HepG2 (cell line): ENCODE measurements at regions not wholly inside any gene's neighbourhood (a gene's known extent, or its start where the extent isn't known, plus 50 kb on each side); places are given as distances from the start of the nearest gene placed in this dataset.

Source experiments
- ATAC-seq: fragments of 200-7000 bp; cut with Tn5 transposase; 3 replicates; pipeline ENCODE4 v1.9.1; 2020; ENCODE audit warnings: mild to moderate bottlenecking, moderate library complexity
- BruUV-seq: library from RNA; stranded (reverse); fragments of 400-500 nt; replicated peaks from 2 replicates; lab custom pipeline; 2021; lab: Mats Ljungman, UMichigan
- CTCF ChIA-PET: fragments of 300-600 bp; formaldehyde crosslinking; extraction: SDS; loops from one replicate; lab custom pipeline; 2021; ENCODE audit warnings: low total read pairs, inconsistent platforms, low intra/inter-chr PET ratio; lab: Yijun Ruan, JAX
- POLR2A ChIA-PET: fragments of 350-600 bp; sonication (Branson Sonifier 250); formaldehyde crosslinking; loops from one replicate; lab custom pipeline; 2020; ENCODE audit warnings: antibody characterized with exemption, inconsistent platforms; lab: Yijun Ruan, JAX
- DNase-seq: peaks from one replicate; pipeline ENCODE4 v3.0.0-alpha.2; 2015; ENCODE audit warnings: low spot score
- FAIRE-seq: peaks from 3 replicates; lab custom pipeline; 2011; peaks lifted over from hg19 to GRCh38; lab: Jason Lieb, UNC
- H2AFZ ChIP-seq: one replicate; pipeline ENCODE4 v1.6.1; 2011; ENCODE audit warnings: low read length, inconsistent platforms
- H3K27ac ChIP-seq: fragments of 300-600 bp; 3 replicates; pipeline ENCODE4 v1.8.0; 2011; ENCODE audit warnings: mixed run types, mild to moderate bottlenecking, mixed read lengths, low read length, inconsistent platforms; ENCODE audit not compliant: insufficient read depth; ENCODE audit errors: extremely low read length
- H3K27me3 ChIP-seq, 2 experiments: fragments of 200-600 bp in 1 of 2; 2 replicates in 1 of 2; 3 replicates in 1 of 2; pipeline versions ENCODE4 v1.6.0 to v1.8.0; 2011; ENCODE audit warnings: low read length in 2 of 2, mild to moderate bottlenecking in 2 of 2, moderate library complexity in 2 of 2, inconsistent platforms in 1 of 2; ENCODE audit not compliant: insufficient read depth in 2 of 2, control insufficient read depth in 1 of 2
- H3K36me3 ChIP-seq, 2 experiments: fragments of 200-600 bp in 1 of 2; replicated peaks in 1 of 2; 2 replicates in 1 of 2; 3 replicates in 1 of 2; pipeline versions ENCODE4 v1.5.1 to v1.8.0; 2011; ENCODE audit warnings: low read length in 2 of 2, inconsistent platforms in 1 of 2; ENCODE audit not compliant: insufficient read depth in 2 of 2, control insufficient read depth in 1 of 2
- H3K4me1 ChIP-seq: 2 replicates; pipeline ENCODE4 v1.5.1; 2012; ENCODE audit warnings: low read length, inconsistent platforms; ENCODE audit not compliant: insufficient read depth
- H3K4me2 ChIP-seq: 2 replicates; pipeline ENCODE4 v1.6.0; 2011; ENCODE audit warnings: low read depth, low read length, inconsistent platforms
- H3K4me3 ChIP-seq, 3 experiments: fragments of 200-600 bp in 1 of 3; sonication (generic), shearing (Covaris generic) in 1 of 3; replicated peaks in 1 of 3; 2 replicates each; pipeline ENCODE4 v1.5.1; 2011 to 2016; ENCODE audit warnings: low read length in 3 of 3, inconsistent platforms in 2 of 3, low read depth in 2 of 3, mild to moderate bottlenecking in 2 of 3, control low read depth in 1 of 3, mixed read lengths in 1 of 3; ENCODE audit not compliant: insufficient read depth in 1 of 3
- H3K79me2 ChIP-seq: one replicate; pipeline ENCODE4 v1.6.1; 2011; ENCODE audit warnings: low read length, inconsistent platforms; ENCODE audit not compliant: insufficient read depth
- H3K9ac ChIP-seq: 2 replicates; pipeline ENCODE4 v1.6.0; 2011; ENCODE audit warnings: mild to moderate bottlenecking, low read depth, low read length, inconsistent platforms; ENCODE audit not compliant: insufficient read depth
- H3K9me3 ChIP-seq: 2 replicates; pipeline ENCODE4 v1.5.1; 2012; ENCODE audit warnings: mild to moderate bottlenecking, low read length
- H4K20me1 ChIP-seq: 2 replicates; pipeline ENCODE4 v1.6.0; 2011; ENCODE audit warnings: inconsistent platforms, mild to moderate bottlenecking, low read length, moderate library complexity; ENCODE audit not compliant: insufficient read depth
- CREB1 ChIP-seq, 2 experiments: fragments of 450-650 bp in 1 of 2; IDR thresholded peaks; 2 replicates each; pipeline ENCODE4 v1.6.1; 2016 to 2017; ENCODE audit warnings: control low read depth in 1 of 2, mild to moderate bottlenecking in 1 of 2, missing compliant biosample characterization in 1 of 2, missing genetic modification characterization in 1 of 2
- EP300 ChIP-seq, 3 experiments: sonication (generic) in 1 of 3; formaldehyde crosslinking in 1 of 3; IDR thresholded peaks; 2 replicates each; pipeline versions ENCODE4 v1.5.1 to v1.6.1; 2011 to 2020; ENCODE audit warnings: low read depth in 2 of 3, low read length in 2 of 3, borderline replicate concordance in 1 of 3, improper control_type of control experiment in 1 of 3, mild to moderate bottlenecking in 1 of 3, missing genetic modification reagents in 1 of 3, moderate library complexity in 1 of 3
- GPN1 ChIP-seq: sonication (generic); formaldehyde crosslinking; IDR thresholded peaks from 2 replicates; pipeline ENCODE4 v1.5.1; 2020; ENCODE audit warnings: missing genetic modification reagents, borderline replicate concordance
- HIVEP1 ChIP-seq: sonication (generic); formaldehyde crosslinking; IDR thresholded peaks from 2 replicates; pipeline ENCODE4 v1.4.0; 2020; ENCODE audit warnings: mild to moderate bottlenecking, missing genetic modification reagents
- HMG20A ChIP-seq: IDR thresholded peaks from 2 replicates; pipeline ENCODE4 v1.6.1; 2016; ENCODE audit warnings: borderline replicate concordance
- NCOA2 ChIP-seq: sonication (generic); formaldehyde crosslinking; IDR thresholded peaks from 2 replicates; pipeline ENCODE4 v1.8.0; 2022; ENCODE audit warnings: inconsistent platforms
- POLR2AphosphoS5 ChIP-seq: IDR thresholded peaks from 2 replicates; pipeline ENCODE4 v1.6.1; 2012; ENCODE audit warnings: low read depth, low read length
- RFX3 ChIP-seq: IDR thresholded peaks from 2 replicates; pipeline ENCODE4 v1.6.1; 2016; ENCODE audit warnings: missing biosample characterization, missing genetic modification reagents
- RNF2 ChIP-seq: fragments of 450-650 bp; conservative IDR thresholded peaks from 2 replicates; pipeline ENCODE4 v1.6.1; 2016; ENCODE audit warnings: low read depth
- SAFB2 ChIP-seq: sonication (generic); formaldehyde crosslinking; IDR thresholded peaks from 2 replicates; pipeline ENCODE4 v1.5.1; 2020; ENCODE audit warnings: missing genetic modification reagents, low read depth, mild to moderate bottlenecking, borderline replicate concordance
- ZNF205 ChIP-seq: IDR thresholded peaks from 2 replicates; pipeline ENCODE4 v1.6.1; 2018; ENCODE audit warnings: missing biosample characterization, missing genetic modification reagents
- ZNF230 ChIP-seq: sonication (generic); formaldehyde crosslinking; IDR thresholded peaks from 2 replicates; pipeline ENCODE4 v1.4.0; 2020; ENCODE audit warnings: mild to moderate bottlenecking, missing genetic modification reagents
- ZNF263 ChIP-seq: sonication (generic); formaldehyde crosslinking; IDR thresholded peaks from 2 replicates; pipeline ENCODE4 v1.4.0; 2020; ENCODE audit warnings: missing genetic modification reagents
- ZNF30 ChIP-seq: sonication (generic); formaldehyde crosslinking; IDR thresholded peaks from 2 replicates; pipeline ENCODE4 v1.5.0; 2020; ENCODE audit warnings: mild to moderate bottlenecking, missing genetic modification reagents
- ZNF44 ChIP-seq: sonication (generic); formaldehyde crosslinking; IDR thresholded peaks from 2 replicates; pipeline ENCODE4 v1.5.1; 2020; ENCODE audit warnings: mild to moderate bottlenecking, missing genetic modification reagents
- ZNF761 ChIP-seq: sonication (generic); formaldehyde crosslinking; conservative IDR thresholded peaks from 2 replicates; pipeline ENCODE4 v1.4.0; 2020; ENCODE audit warnings: mild to moderate bottlenecking, missing genetic modification reagents
- ZNF883 ChIP-seq: sonication (generic); formaldehyde crosslinking; IDR thresholded peaks from 2 replicates; pipeline ENCODE4 v1.5.1; 2020; ENCODE audit warnings: mild to moderate bottlenecking, missing genetic modification reagents; ENCODE audit errors: not compliant biosample characterization
- WGBS: methylation state at CpG from one replicate; pipeline ENCODE4 v1.1.6; 2017; ENCODE audit warnings: low lambda C conversion rate; 5-methylcytosine and 5-hydroxymethylcytosine counted together
- in situ Hi-C: cut with HindIII; loops from 2 replicates; pipeline ENCODE4 v1.10.0; 2017; ENCODE audit warnings: low pct_unique_long_range_greater_than_20kb; ENCODE audit not compliant: extremely low pct_ligation_motif_present
- intact Hi-C: fragments of 100-400 bp; cut with micrococcal nuclease; formaldehyde crosslinking; loops from one replicate; pipeline ENCODE4 v1.10.0; 2022; ENCODE audit not compliant: unreplicated experiment
- TF ChIP-seq, protein P1 (sequence below): sonication (generic); formaldehyde crosslinking; IDR thresholded peaks from 2 replicates; pipeline ENCODE4 v1.4.0; 2020; ENCODE audit warnings: missing genetic modification reagents, mild to moderate bottlenecking, borderline replicate concordance

DNA sequence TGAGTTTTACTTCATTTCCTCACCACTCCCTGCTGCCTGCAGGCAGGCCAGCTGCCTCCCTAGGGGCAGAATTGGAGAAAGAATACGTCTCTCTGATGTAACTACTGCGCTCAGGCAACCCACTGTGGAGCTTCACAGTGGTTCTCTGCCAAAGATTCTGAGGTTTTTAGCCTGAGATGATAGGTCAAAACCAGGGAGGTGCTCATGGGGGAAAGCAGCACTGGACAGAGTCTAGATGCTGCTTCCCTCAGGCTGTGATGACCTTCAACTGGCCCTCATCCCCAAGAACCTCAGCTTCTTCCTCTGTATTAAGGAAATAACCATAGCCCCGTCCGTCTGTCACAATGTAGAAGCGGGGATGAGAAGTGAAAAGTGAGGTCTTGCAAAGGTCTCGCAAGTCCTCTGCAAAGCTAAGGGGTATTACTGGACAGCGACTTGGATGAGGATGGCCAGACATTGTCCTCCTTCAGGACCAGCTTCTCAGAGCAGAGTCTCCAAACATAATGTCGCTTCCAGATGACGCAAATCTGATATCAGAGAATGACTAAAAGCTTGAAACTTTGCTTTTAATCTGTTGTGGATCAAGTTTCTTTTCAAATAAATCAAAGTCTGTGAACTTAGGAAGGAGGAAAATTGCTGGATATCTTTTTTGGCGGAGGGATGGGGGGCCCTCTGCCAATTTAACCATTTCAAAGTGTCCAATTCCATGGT, 65.9 kb upstream of the ATP5PO start:
- TF ChIP-seq, protein P1, sequence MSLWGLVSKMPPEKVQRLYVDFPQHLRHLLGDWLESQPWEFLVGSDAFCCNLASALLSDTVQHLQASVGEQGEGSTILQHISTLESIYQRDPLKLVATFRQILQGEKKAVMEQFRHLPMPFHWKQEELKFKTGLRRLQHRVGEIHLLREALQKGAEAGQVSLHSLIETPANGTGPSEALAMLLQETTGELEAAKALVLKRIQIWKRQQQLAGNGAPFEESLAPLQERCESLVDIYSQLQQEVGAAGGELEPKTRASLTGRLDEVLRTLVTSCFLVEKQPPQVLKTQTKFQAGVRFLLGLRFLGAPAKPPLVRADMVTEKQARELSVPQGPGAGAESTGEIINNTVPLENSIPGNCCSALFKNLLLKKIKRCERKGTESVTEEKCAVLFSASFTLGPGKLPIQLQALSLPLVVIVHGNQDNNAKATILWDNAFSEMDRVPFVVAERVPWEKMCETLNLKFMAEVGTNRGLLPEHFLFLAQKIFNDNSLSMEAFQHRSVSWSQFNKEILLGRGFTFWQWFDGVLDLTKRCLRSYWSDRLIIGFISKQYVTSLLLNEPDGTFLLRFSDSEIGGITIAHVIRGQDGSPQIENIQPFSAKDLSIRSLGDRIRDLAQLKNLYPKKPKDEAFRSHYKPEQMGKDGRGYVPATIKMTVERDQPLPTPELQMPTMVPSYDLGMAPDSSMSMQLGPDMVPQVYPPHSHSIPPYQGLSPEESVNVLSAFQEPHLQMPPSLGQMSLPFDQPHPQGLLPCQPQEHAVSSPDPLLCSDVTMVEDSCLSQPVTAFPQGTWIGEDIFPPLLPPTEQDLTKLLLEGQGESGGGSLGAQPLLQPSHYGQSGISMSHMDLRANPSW (CRISPR knock-in tag), result no peak
- TF ChIP-seq HIVEP1 (CRISPR knock-in tag), result no peak
- TF ChIP-seq CREB1 (IDR thresholded peaks at IDR 0.05), result no peak
- TF ChIP-seq CREB1 (CRISPR knock-in tag; IDR thresholded peaks at IDR 0.05), result no peak
- TF ChIP-seq HMG20A (CRISPR knock-in tag), result no peak
- no peak for TF ChIP-seq SAFB2
- no peak for TF ChIP-seq ZNF230 (CRISPR knock-in tag)
- TF ChIP-seq ZNF883, result no peak
- TF ChIP-seq ZNF761 (CRISPR knock-in tag), result no peak
- TF ChIP-seq RNF2, result no peak
- TF ChIP-seq EP300 (IDR thresholded peaks at IDR 0.05; ENCODE audit: low read depth in 2 of 2, low read length in 2 of 2), result no peak
- no peak for TF ChIP-seq EP300 (CRISPR knock-in tag; IDR thresholded peaks at IDR 0.05; ENCODE audit: borderline replicate concordance)
- no peak for TF ChIP-seq ZNF263 (CRISPR knock-in tag)
- no peak for TF ChIP-seq ZNF44 (CRISPR knock-in tag)
- TF ChIP-seq ZNF205 (CRISPR knock-in tag), result no peak
- TF ChIP-seq NCOA2 (CRISPR knock-in tag), result no peak
- no peak for TF ChIP-seq POLR2AphosphoS5
- TF ChIP-seq GPN1 (CRISPR knock-in tag), result no peak
- TF ChIP-seq RFX3, result no peak
- TF ChIP-seq ZNF30, result no peak
- no peak for FAIRE-seq
- peaks cover 0 to 26% of the 10 kb centered on the region in 2 experiments; a peak in 3 of 5 replicates for H3K27me3 ChIP-seq
- peaks cover 55% of the 10 kb centered on the region for H3K4me1 ChIP-seq
- in situ Hi-C loops, result no loop called here
- no peaks in the 10 kb centered on the region for H3K79me2 ChIP-seq
- H4K20me1 ChIP-seq, result no peaks in the 10 kb centered on the region
- no peaks in the 10 kb centered on the region for H3K9me3 ChIP-seq
- H3K9ac ChIP-seq, result no peak overlapping the region
- ChIA-PET POLR2A (interaction anchor here (1.5 kb wide), 1 partner anchor 13 kb away, joined by 4 read pairs; no protein-coding TSS in a partner anchor), CTCF (no interaction called here)
- WGBS, result 81% methylated on average over 10 of the region's 10 CpGs
- no peak overlapping the region for H3K27ac ChIP-seq
- intact Hi-C loops, result no loop called here
- no peak overlapping the region for H3K4me3 ChIP-seq
- no peak overlapping the region for H2AFZ ChIP-seq
- H3K36me3 ChIP-seq, result no peaks in the 10 kb centered on the region
- no peak for DNase-seq
- ATAC-seq, result no peak
- H3K4me2 ChIP-seq, result no peak overlapping the region
- BruUV-seq, result no TSS peak
